IMR-90 (cell line): ENCODE measurements at regions not wholly inside any gene's neighbourhood (a gene's known extent, or its start where the extent isn't known, plus 50 kb on each side); places are given as distances from the start of the nearest gene placed in this dataset.

Source experiments
- ATAC-seq: fragments of 200-7000 bp; cut with Tn5 transposase; 2 replicates; pipeline ENCODE4 v1.9.1; 2020; ENCODE audit warnings: low read depth, mild to moderate bottlenecking, moderate library complexity
- BruUV-seq: library from RNA; stranded (reverse); fragments of 400-500 nt; replicated peaks from 2 replicates; lab custom pipeline; 2021; lab: Mats Ljungman, UMichigan
- CTCF ChIA-PET: fragments of 300-600 bp; formaldehyde crosslinking; extraction: SDS; loops from one replicate; lab custom pipeline; 2021; ENCODE audit warnings: antibody characterized with exemption; lab: Yijun Ruan, JAX
- POLR2A ChIA-PET: fragments of 300-600 bp; sonication (Branson Sonifier 250); formaldehyde crosslinking; loops from one replicate; lab custom pipeline; 2022; ENCODE audit warnings: antibody characterized with exemption; ENCODE audit not compliant: unreplicated experiment; lab: Charles Lee
- DNase-seq: peaks from one replicate; pipeline ENCODE4 v3.0.0; 2013
- H2AFZ ChIP-seq: replicated peaks from 2 replicates; pipeline ENCODE3; 2013; ENCODE audit warnings: low read length, mild to moderate bottlenecking; ENCODE audit not compliant: poor library complexity
- H2AK5ac ChIP-seq: 2 replicates; pipeline ENCODE4 v1.6.1; 2013; ENCODE audit warnings: low read depth, low read length, inconsistent platforms
- H2AK9ac ChIP-seq: replicated peaks from 2 replicates; pipeline ENCODE3; 2013; ENCODE audit warnings: mild to moderate bottlenecking, low read depth, low read length, moderate library complexity; ENCODE audit not compliant: poor library complexity
- H2BK120ac ChIP-seq: 2 replicates; pipeline ENCODE4 v1.6.1; 2013; ENCODE audit warnings: low read depth, low read length, inconsistent platforms
- H2BK15ac ChIP-seq: 3 replicates; pipeline ENCODE4 v1.6.1; 2013; ENCODE audit warnings: low read depth, low read length, inconsistent platforms
- H2BK20ac ChIP-seq: 2 replicates; pipeline ENCODE4 v1.6.1; 2013; ENCODE audit warnings: low read depth, mild to moderate bottlenecking, inconsistent platforms, low read length, moderate library complexity
- H2BK5ac ChIP-seq: 2 replicates; pipeline ENCODE4 v1.6.1; 2013; ENCODE audit warnings: mild to moderate bottlenecking, low read depth, low read length, inconsistent platforms; ENCODE audit not compliant: poor library complexity, severe bottlenecking
- H3K14ac ChIP-seq: replicated peaks from 2 replicates; pipeline ENCODE4 v1.6.1; 2013; ENCODE audit warnings: low read depth, low read length, inconsistent platforms
- H3K18ac ChIP-seq: 2 replicates; pipeline ENCODE4 v1.6.1; 2013; ENCODE audit warnings: low read depth, low read length, control low read depth
- H3K23ac ChIP-seq: 2 replicates; pipeline ENCODE4 v1.6.1; 2013; ENCODE audit warnings: low read depth, low read length, inconsistent platforms
- H3K27ac ChIP-seq: 2 replicates; pipeline ENCODE4 v1.5.1; 2013; ENCODE audit warnings: mild to moderate bottlenecking, control low read depth, low read length; ENCODE audit not compliant: insufficient read depth
- H3K27me3 ChIP-seq: 2 replicates; pipeline ENCODE4 v1.6.1; 2013; ENCODE audit warnings: low read length; ENCODE audit not compliant: control insufficient read depth, insufficient read depth
- H3K36me3 ChIP-seq: 2 replicates; pipeline ENCODE4 v1.6.1; 2013; ENCODE audit warnings: low read length, mixed read lengths; ENCODE audit not compliant: control insufficient read depth, insufficient read depth
- H3K4ac ChIP-seq: 2 replicates; pipeline ENCODE4 v1.6.1; 2013; ENCODE audit warnings: low read depth, low read length, inconsistent platforms
- H3K4me1 ChIP-seq: 2 replicates; pipeline ENCODE4 v1.6.1; 2013; ENCODE audit warnings: low read length, mixed read lengths; ENCODE audit not compliant: control insufficient read depth, insufficient read depth
- H3K4me2 ChIP-seq: 2 replicates; pipeline ENCODE4 v1.6.1; 2013; ENCODE audit warnings: low read depth, mild to moderate bottlenecking, control low read depth, low read length, moderate library complexity
- H3K4me3 ChIP-seq: 2 replicates; pipeline ENCODE4 v1.5.1; 2013; ENCODE audit warnings: low read depth, mild to moderate bottlenecking, control low read depth, low read length, moderate library complexity; ENCODE audit not compliant: insufficient read depth
- H3K56ac ChIP-seq: 2 replicates; pipeline ENCODE4 v1.6.1; 2013; ENCODE audit warnings: low read length, inconsistent platforms; ENCODE audit not compliant: insufficient read depth; ENCODE audit errors: extremely low read depth
- H3K79me1 ChIP-seq, 2 experiments: 2 replicates each; pipeline ENCODE4 v1.6.1; 2013; ENCODE audit warnings: low read length in 2 of 2, inconsistent platforms in 1 of 2, low read depth in 1 of 2
- H3K9ac ChIP-seq: 2 replicates; pipeline ENCODE4 v1.6.1; 2013; ENCODE audit warnings: low read depth, low read length, control low read depth
- H3K9me1 ChIP-seq: 2 replicates; pipeline ENCODE4 v1.6.1; 2013; ENCODE audit warnings: low read length, inconsistent platforms; ENCODE audit not compliant: insufficient read depth
- H3K9me3 ChIP-seq: 2 replicates; pipeline ENCODE4 v1.6.1; 2013; ENCODE audit warnings: low read length; ENCODE audit not compliant: control insufficient read depth, insufficient read depth
- H4K20me1 ChIP-seq: 2 replicates; pipeline ENCODE4 v1.6.1; 2013; ENCODE audit warnings: low read length, inconsistent platforms; ENCODE audit not compliant: insufficient read depth
- H4K5ac ChIP-seq: 2 replicates; pipeline ENCODE4 v1.6.1; 2013; ENCODE audit warnings: mild to moderate bottlenecking, low read depth, low read length, control low read depth
- H4K8ac ChIP-seq, 2 experiments: 2 replicates each; pipeline ENCODE4 v1.6.1; 2013; ENCODE audit warnings: low read depth in 2 of 2, low read length in 2 of 2, control low read depth in 1 of 2, inconsistent platforms in 1 of 2
- H4K91ac ChIP-seq: 2 replicates; pipeline ENCODE4 v1.6.1; 2013; ENCODE audit warnings: low read depth, low read length, inconsistent platforms; ENCODE audit not compliant: insufficient read depth
- CEBPB ChIP-seq: IDR thresholded peaks from 2 replicates; pipeline ENCODE4 v1.6.1; 2012; ENCODE audit warnings: low read depth, low read length, improper control_type of control experiment
- CHD1 ChIP-seq: IDR thresholded peaks from 2 replicates; pipeline ENCODE4 v1.6.1; 2012; ENCODE audit warnings: low read depth, low read length, improper control_type of control experiment
- CTCF ChIP-seq: conservative IDR thresholded peaks from 2 replicates; pipeline ENCODE4 v1.5.1; 2012; ENCODE audit warnings: mild to moderate bottlenecking, low read depth, low read length, improper control_type of control experiment
- ELK1 ChIP-seq: fragments of 150-350 bp; IDR thresholded peaks from 2 replicates; pipeline ENCODE4 v1.6.1; 2016; ENCODE audit warnings: low read depth, mild to moderate bottlenecking, low read length, moderate library complexity, borderline replicate concordance
- FOS ChIP-seq: fragments of 150-350 bp; IDR thresholded peaks from 2 replicates; pipeline ENCODE4 v1.6.1; 2016; ENCODE audit warnings: low read depth, low read length
- MAFK ChIP-seq: IDR thresholded peaks from 2 replicates; pipeline ENCODE4 v1.6.1; 2012; ENCODE audit warnings: low read depth, low read length, improper control_type of control experiment
- MAZ ChIP-seq: IDR thresholded peaks from 2 replicates; pipeline ENCODE4 v1.6.1; 2012; ENCODE audit warnings: low read depth, mild to moderate bottlenecking, low read length, improper control_type of control experiment, moderate library complexity, borderline replicate concordance
- MXI1 ChIP-seq: IDR thresholded peaks from 2 replicates; pipeline ENCODE4 v1.6.1; 2012; ENCODE audit warnings: low read depth, mild to moderate bottlenecking, low read length, moderate library complexity, borderline replicate concordance
- NFE2L2 ChIP-seq: fragments of 150-350 bp; IDR thresholded peaks from 2 replicates; pipeline ENCODE4 v1.6.1; 2016; ENCODE audit warnings: low read depth, mild to moderate bottlenecking, low read length
- POLR2A ChIP-seq: IDR thresholded peaks from 2 replicates; pipeline ENCODE4 v1.6.1; 2012; ENCODE audit warnings: mild to moderate bottlenecking, low read depth, low read length
- RAD21 ChIP-seq: IDR thresholded peaks from 2 replicates; pipeline ENCODE4 v1.6.1; 2012; ENCODE audit warnings: low read length, improper control_type of control experiment
- RCOR1 ChIP-seq: IDR thresholded peaks from 2 replicates; pipeline ENCODE4 v1.6.1; 2012; ENCODE audit warnings: mild to moderate bottlenecking, low read length, improper control_type of control experiment; ENCODE audit not compliant: insufficient replicate concordance
- RFX5 ChIP-seq: IDR thresholded peaks from 2 replicates; pipeline ENCODE4 v1.8.0; 2012; ENCODE audit warnings: low read depth, mild to moderate bottlenecking, low read length, moderate library complexity
- SMC3 ChIP-seq: fragments of 150-350 bp; IDR thresholded peaks from 2 replicates; pipeline ENCODE4 v1.6.1; 2016; ENCODE audit warnings: low read depth, mild to moderate bottlenecking, antibody characterized with exemption, low read length, moderate library complexity
- WGBS, 2 experiments: methylation state at CpG; one replicate each; pipeline versions ENCODE4 v1.1.5 to v1.1.7; 2013; ENCODE audit warnings: missing lambda C conversion rate in 2 of 2; ENCODE audit not compliant: insufficient read length in 1 of 2; ENCODE audit errors: extremely low coverage in 2 of 2; 5-methylcytosine and 5-hydroxymethylcytosine counted together
- dilution Hi-C: fragments of 300-500 bp; cut with HindIII; formaldehyde crosslinking; loops from one replicate; pipeline ENCODE4 v1.14.3; 2018; ENCODE audit warnings: low sequenced_read_pairs; ENCODE audit not compliant: unreplicated experiment
- in situ Hi-C: fragments of 300-500 bp; cut with MboI; formaldehyde crosslinking; loops from 3 replicates; pipeline ENCODE4 v1.14.3; 2019; ENCODE audit warnings: low sequenced_read_pairs, inconsistent platforms, mixed read lengths
- intact Hi-C: fragments of 100-400 bp; cut with micrococcal nuclease; formaldehyde crosslinking; loops from 2 replicates; pipeline ENCODE4 v1.10.0; 2022
- TF ChIP-seq, protein P1 (sequence below): fragments of 150-350 bp; IDR thresholded peaks from 2 replicates; pipeline ENCODE4 v1.6.1; 2017; ENCODE audit warnings: mild to moderate bottlenecking, antibody characterized with exemption, low read length, low read depth

DNA sequence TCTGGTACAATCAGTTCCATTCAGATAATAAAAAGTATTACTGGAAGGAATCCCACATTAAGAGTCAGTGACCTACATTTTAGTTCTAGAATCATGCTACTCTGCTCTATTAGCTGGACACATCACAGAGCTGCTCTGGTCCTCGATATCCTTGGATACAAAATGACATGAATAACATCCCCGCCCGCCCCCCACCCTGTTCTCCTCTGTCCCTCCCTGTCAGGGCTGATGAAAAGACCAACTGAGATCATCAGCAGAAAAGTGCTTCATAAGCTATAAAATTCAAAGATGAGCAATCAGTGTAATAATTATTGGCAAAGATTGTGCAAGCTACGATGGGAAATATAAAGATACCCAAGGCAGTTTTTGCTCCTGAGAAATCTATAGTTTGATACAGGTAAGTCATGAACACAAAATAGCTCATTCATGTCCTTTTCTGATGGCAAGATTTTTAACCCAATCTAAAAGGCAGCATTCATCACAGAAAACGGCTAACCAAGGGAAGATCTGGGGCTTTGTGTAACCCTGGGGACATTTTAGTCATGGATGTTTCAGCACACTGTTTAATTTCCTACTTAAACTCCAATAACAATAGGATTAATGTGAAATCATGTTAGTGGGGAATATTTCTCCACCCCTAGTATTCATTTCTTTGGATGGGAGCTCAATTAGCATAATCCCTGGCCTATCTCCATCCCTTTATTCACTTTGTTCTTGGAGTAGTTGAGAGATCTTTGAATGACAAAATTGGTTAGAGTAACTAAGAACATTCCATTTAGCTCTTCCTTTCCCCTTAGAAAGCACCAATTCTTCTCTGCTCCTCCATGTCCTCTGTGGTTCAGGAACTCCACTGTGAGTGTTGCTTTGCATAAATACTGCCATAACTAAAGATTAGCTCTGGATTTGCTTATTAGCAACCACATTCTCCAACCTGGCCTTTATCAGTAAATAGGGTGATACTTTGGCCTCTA, 459.4 kb upstream of the GRIA1 start:
- DNase-seq = no peak
- WGBS, 2 experiments = no CpG with 5 or more reads among the region's 5 CpGs
- dilution Hi-C loops (no loop called here), intact Hi-C loops (no loop called here), in situ Hi-C loops (no loop called here)
- no peak overlapping the region for H2AK5ac ChIP-seq
- no peak overlapping the region for H3K4me3 ChIP-seq
- no peaks in the 10 kb centered on the region for H3K4me1 ChIP-seq
- no peak overlapping the region for H4K91ac ChIP-seq
- H3K9me1 ChIP-seq = no peaks in the 10 kb centered on the region
- no peak overlapping the region for H3K9ac ChIP-seq
- peaks cover 3% of the 10 kb centered on the region; the same call in 1 of the 2 replicates for H3K9me3 ChIP-seq
- H2AK9ac ChIP-seq = no peak overlapping the region
- H3K27ac ChIP-seq = no peak overlapping the region
- H2BK120ac ChIP-seq = no peak overlapping the region
- H3K36me3 ChIP-seq = no peaks in the 10 kb centered on the region
- BruUV-seq = no TSS peak
- H3K27me3 ChIP-seq = no peaks in the 10 kb centered on the region
- ATAC-seq = no peak
- no peaks in the 10 kb centered on the region for H3K79me1 ChIP-seq
- no peak overlapping the region for H4K8ac ChIP-seq
- no peak overlapping the region for H3K56ac ChIP-seq
- no peaks in the 10 kb centered on the region for H4K20me1 ChIP-seq
- ChIA-PET CTCF (interaction anchor here (0.6 kb wide), 1 partner anchor 339 kb away, joined by 4 read pairs; no protein-coding TSS in a partner anchor), POLR2A (no interaction called here)
- H2BK15ac ChIP-seq = no peak overlapping the region
- no peak overlapping the region for H2BK5ac ChIP-seq
- no peak overlapping the region for H4K5ac ChIP-seq
- H3K4me2 ChIP-seq = no peak overlapping the region
- no peak overlapping the region for H3K18ac ChIP-seq
- H3K14ac ChIP-seq = no peak overlapping the region
- H2BK20ac ChIP-seq = no peak overlapping the region
- H2AFZ ChIP-seq = no peak overlapping the region
- no peak overlapping the region for H3K23ac ChIP-seq
- no peak overlapping the region for H3K4ac ChIP-seq
- TF ChIP-seq MAZ (no peak), POLR2A (no peak), CTCF (no peak), MAFK (no peak), RAD21 (no peak), CEBPB (no peak), FOS (no peak), RCOR1 (no peak), MXI1 (no peak), NFE2L2 (no peak), RFX5 (no peak), CHD1 (no peak), ELK1 (no peak), SMC3 (no peak)
- TF ChIP-seq, protein P1, sequence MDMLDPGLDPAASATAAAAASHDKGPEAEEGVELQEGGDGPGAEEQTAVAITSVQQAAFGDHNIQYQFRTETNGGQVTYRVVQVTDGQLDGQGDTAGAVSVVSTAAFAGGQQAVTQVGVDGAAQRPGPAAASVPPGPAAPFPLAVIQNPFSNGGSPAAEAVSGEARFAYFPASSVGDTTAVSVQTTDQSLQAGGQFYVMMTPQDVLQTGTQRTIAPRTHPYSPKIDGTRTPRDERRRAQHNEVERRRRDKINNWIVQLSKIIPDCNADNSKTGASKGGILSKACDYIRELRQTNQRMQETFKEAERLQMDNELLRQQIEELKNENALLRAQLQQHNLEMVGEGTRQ = no peak
